ENCODE measurements at regions not wholly inside any gene's neighbourhood (a gene's known extent, or its start where the extent isn't known, plus 50 kb on each side); places are given as distances from the start of the nearest gene placed in this dataset.

DNA sequence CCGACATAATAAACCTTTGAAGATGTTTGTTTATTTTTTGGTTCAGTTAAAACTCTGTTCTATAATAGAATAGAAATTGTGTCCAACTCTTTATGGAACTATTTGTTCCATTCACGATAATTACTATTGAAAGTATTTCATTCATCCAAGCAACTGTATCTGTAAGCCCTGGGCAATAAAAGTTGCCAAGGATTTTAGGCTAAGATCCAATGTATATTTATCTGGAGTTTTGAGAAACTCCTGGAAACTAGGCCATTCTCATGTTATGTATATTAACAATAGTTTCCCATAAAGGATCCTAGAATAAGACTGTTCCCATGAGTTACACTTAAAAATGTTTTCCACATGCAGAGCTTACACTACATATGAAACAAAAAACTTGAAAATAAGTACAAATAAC, 261.6 kb downstream of the SLITRK6 start:
- TF ChIP-seq, protein P1, sequence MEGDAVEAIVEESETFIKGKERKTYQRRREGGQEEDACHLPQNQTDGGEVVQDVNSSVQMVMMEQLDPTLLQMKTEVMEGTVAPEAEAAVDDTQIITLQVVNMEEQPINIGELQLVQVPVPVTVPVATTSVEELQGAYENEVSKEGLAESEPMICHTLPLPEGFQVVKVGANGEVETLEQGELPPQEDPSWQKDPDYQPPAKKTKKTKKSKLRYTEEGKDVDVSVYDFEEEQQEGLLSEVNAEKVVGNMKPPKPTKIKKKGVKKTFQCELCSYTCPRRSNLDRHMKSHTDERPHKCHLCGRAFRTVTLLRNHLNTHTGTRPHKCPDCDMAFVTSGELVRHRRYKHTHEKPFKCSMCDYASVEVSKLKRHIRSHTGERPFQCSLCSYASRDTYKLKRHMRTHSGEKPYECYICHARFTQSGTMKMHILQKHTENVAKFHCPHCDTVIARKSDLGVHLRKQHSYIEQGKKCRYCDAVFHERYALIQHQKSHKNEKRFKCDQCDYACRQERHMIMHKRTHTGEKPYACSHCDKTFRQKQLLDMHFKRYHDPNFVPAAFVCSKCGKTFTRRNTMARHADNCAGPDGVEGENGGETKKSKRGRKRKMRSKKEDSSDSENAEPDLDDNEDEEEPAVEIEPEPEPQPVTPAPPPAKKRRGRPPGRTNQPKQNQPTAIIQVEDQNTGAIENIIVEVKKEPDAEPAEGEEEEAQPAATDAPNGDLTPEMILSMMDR (IDR thresholded peaks at IDR 0.05), result no peak
- TF ChIP-seq EZH2 (IDR thresholded peaks at IDR 0.05) (no peak), EZH2phosphoT487 (IDR thresholded peaks at IDR 0.05) (no peak)
